Keratinocyte (primary cell): ENCODE measurements at regions not wholly inside any gene's neighbourhood (a gene's known extent, or its start where the extent isn't known, plus 50 kb on each side); places are given as distances from the start of the nearest gene placed in this dataset.

Experiments
- DNase-seq: peaks from one replicate; pipeline ENCODE4 v3.0.0-alpha.2; 2011; ENCODE audit warnings: low read depth, missing footprints, low spot score
- FAIRE-seq: peaks from 2 replicates; lab custom pipeline; 2011; peaks lifted over from hg19 to GRCh38; lab: Jason Lieb, UNC
- H2AFZ ChIP-seq: 2 replicates; pipeline ENCODE4 v1.6.0; 2012; ENCODE audit warnings: low read length, control low read depth, inconsistent platforms; ENCODE audit not compliant: control insufficient read depth
- H3K27ac ChIP-seq: 2 replicates; pipeline ENCODE4 v1.5.1; 2011; ENCODE audit warnings: low read length; ENCODE audit not compliant: control insufficient read depth, insufficient read depth
- H3K27me3 ChIP-seq: 3 replicates; pipeline ENCODE4 v1.6.0; 2011; ENCODE audit warnings: low read length; ENCODE audit not compliant: control insufficient read depth, insufficient read depth; ENCODE audit errors: extremely low read depth
- H3K36me3 ChIP-seq, 2 experiments: 2 replicates in 1 of 2; 3 replicates in 1 of 2; pipeline ENCODE4 v1.5.1; 2011; ENCODE audit warnings: low read length in 2 of 2, mild to moderate bottlenecking in 1 of 2; ENCODE audit not compliant: control insufficient read depth in 2 of 2, insufficient read depth in 2 of 2; ENCODE audit errors: extremely low read depth in 1 of 2
- H3K4me1 ChIP-seq: 3 replicates; pipeline ENCODE4 v1.5.1; 2011; ENCODE audit warnings: low read length; ENCODE audit not compliant: control insufficient read depth, insufficient read depth; ENCODE audit errors: extremely low read depth
- H3K4me2 ChIP-seq: 3 replicates; pipeline ENCODE4 v1.6.0; 2011; ENCODE audit warnings: low read depth, low read length; ENCODE audit not compliant: control insufficient read depth, insufficient read depth; ENCODE audit errors: extremely low read depth
- H3K4me3 ChIP-seq, 3 experiments: fragments of 200-600 bp in 1 of 3; sonication (generic) in 1 of 3; 2 replicates in 2 of 3; 3 replicates in 1 of 3; pipeline ENCODE4 v1.5.1; 2011 to 2016; ENCODE audit warnings: low read length in 3 of 3, mild to moderate bottlenecking in 3 of 3, control low read depth in 2 of 3, inconsistent platforms in 1 of 3, low read depth in 1 of 3, mixed read lengths in 1 of 3, mixed run types in 1 of 3, moderate library complexity in 1 of 3; ENCODE audit not compliant: control insufficient read depth in 2 of 3, insufficient read depth in 2 of 3; ENCODE audit errors: extremely low read depth in 1 of 3
- H3K79me2 ChIP-seq: 2 replicates; pipeline ENCODE4 v1.6.0; 2012; ENCODE audit warnings: low read length; ENCODE audit not compliant: control insufficient read depth, insufficient read depth
- H3K9ac ChIP-seq: 3 replicates; pipeline ENCODE4 v1.6.0; 2011; ENCODE audit warnings: low read length; ENCODE audit not compliant: control insufficient read depth, insufficient read depth; ENCODE audit errors: extremely low read depth
- H3K9me1 ChIP-seq: 3 replicates; pipeline ENCODE4 v1.6.0; 2011; ENCODE audit warnings: low read length; ENCODE audit not compliant: control insufficient read depth, insufficient read depth; ENCODE audit errors: extremely low read depth
- H3K9me3 ChIP-seq: 2 replicates; pipeline ENCODE4 v1.5.1; 2012; ENCODE audit warnings: low read depth, low read length; ENCODE audit not compliant: control insufficient read depth
- H4K20me1 ChIP-seq: 3 replicates; pipeline ENCODE4 v1.6.0; 2011; ENCODE audit warnings: low read length; ENCODE audit not compliant: control insufficient read depth, insufficient read depth; ENCODE audit errors: extremely low read depth
- EZH2 ChIP-seq: IDR thresholded peaks from one replicate; pipeline ENCODE4 v1.6.1; 2012; ENCODE audit warnings: inconsistent platforms, mild to moderate bottlenecking, low read length, moderate library complexity
- dilution Hi-C: fragments of 300-500 bp; cut with MboI; formaldehyde crosslinking; loops from one replicate; pipeline ENCODE4 v1.7.0; 2020; ENCODE audit warnings: low sequenced_read_pairs; ENCODE audit not compliant: extremely low pct_ligation_motif_present
- TF ChIP-seq, protein P1 (sequence below), 3 experiments: IDR thresholded peaks in 1 of 3; conservative IDR thresholded peaks in 1 of 3; optimal IDR thresholded peaks in 1 of 3; 2 replicates in 2 of 3; 3 replicates in 1 of 3; pipeline versions ENCODE3 to v1.5.1; 2011; ENCODE audit warnings: low read length in 3 of 3, mild to moderate bottlenecking in 3 of 3, moderate library complexity in 2 of 3, control low read depth in 1 of 3, inconsistent platforms in 1 of 3; ENCODE audit not compliant: insufficient read depth in 2 of 3; ENCODE audit errors: extremely low read depth in 1 of 3

DNA sequence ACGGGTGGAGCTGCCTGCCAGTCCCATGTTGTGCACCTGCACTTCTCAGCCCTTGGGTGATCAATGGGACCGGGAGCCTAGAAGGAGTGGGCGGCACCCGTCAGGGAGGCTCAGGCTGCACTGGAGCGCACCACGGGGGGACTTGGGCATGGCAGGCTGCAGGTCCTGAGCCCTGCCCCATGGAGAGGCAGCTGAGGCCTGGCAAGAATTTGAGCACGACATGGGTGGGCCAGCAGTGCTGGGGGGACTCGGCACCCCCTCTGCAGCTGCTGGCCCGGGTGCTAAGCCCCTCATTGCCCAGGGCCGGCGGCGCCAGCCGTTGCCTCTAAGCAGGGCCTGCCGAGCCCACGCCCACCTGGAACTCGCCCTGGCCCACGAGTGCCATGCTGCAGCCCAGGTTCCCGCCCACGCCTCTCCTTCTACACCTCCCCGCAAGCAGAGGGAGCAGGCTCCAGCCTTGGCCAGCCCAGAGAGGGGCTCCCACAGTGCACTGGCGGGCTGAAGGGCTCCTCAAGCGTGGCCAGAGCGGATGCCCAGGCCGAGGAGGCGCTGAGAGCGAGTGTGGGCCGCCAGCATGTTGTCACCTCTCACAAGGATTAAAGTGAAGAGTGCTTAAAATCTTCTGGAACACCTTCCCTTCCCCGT is 372.0 kb downstream of the ETS1 start:
- Histone ChIP-seq H3K27ac (no peak overlapping the region), H3K79me2 (no peaks in the 10 kb centered on the region), H3K9me1 (no peaks in the 10 kb centered on the region), H4K20me1 (no peaks in the 10 kb centered on the region), H2AFZ (no peak overlapping the region), H3K9ac (no peak overlapping the region), H3K9me3 (no peaks in the 10 kb centered on the region), H3K4me1 (peaks cover 13% of the 10 kb centered on the region), H3K36me3 (no peaks in the 10 kb centered on the region), H3K27me3 (no peaks in the 10 kb centered on the region), H3K4me2 (no peak overlapping the region), H3K4me3 (no peak overlapping the region)
- DNase-seq (no peak), FAIRE-seq (no peak)
- TF ChIP-seq EZH2, result no peak
- TF ChIP-seq, protein P1, sequence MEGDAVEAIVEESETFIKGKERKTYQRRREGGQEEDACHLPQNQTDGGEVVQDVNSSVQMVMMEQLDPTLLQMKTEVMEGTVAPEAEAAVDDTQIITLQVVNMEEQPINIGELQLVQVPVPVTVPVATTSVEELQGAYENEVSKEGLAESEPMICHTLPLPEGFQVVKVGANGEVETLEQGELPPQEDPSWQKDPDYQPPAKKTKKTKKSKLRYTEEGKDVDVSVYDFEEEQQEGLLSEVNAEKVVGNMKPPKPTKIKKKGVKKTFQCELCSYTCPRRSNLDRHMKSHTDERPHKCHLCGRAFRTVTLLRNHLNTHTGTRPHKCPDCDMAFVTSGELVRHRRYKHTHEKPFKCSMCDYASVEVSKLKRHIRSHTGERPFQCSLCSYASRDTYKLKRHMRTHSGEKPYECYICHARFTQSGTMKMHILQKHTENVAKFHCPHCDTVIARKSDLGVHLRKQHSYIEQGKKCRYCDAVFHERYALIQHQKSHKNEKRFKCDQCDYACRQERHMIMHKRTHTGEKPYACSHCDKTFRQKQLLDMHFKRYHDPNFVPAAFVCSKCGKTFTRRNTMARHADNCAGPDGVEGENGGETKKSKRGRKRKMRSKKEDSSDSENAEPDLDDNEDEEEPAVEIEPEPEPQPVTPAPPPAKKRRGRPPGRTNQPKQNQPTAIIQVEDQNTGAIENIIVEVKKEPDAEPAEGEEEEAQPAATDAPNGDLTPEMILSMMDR (optimal IDR thresholded peaks at IDR 0.05 in 1 of 3, IDR thresholded peaks at IDR 0.05 in 1 of 3, conservative IDR thresholded peaks at IDR 0.05 in 1 of 3; ENCODE audit: extremely low read depth in 1 of 3, insufficient read depth in 2 of 3, low read length in 3 of 3), result no peak
- dilution Hi-C loops, result no loop called here

DNA sequence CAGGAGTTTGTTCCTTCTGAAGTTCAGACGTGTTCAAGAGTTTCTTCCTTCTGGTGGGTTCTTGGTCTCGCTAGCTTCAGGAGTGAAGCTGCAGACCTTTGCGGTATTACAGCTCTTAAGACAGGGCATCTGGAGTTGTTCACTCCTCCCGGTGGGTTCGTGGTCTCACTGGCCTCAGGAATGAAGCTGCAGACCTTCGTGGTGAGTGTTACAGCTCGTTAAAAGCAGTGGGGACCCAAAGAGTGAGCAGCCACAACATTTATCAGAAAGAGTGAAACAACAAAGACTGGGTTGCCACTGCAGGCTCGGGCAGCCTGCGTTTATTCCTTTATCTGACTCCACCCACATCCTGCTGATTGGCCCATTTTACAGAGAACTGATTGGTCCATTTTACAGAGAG is 373.1 kb downstream of the ETS1 start:
- no peaks in the 10 kb centered on the region for H3K9me1 ChIP-seq
- FAIRE-seq (no peak), DNase-seq (no peak)
- TF ChIP-seq, protein P1 (optimal IDR thresholded peaks at IDR 0.05 in 1 of 3, IDR thresholded peaks at IDR 0.05 in 1 of 3, conservative IDR thresholded peaks at IDR 0.05 in 1 of 3; ENCODE audit: extremely low read depth in 1 of 3, insufficient read depth in 2 of 3, low read length in 3 of 3), result no peak
- no peak for TF ChIP-seq EZH2
- no peak overlapping the region for H2AFZ ChIP-seq
- no peak overlapping the region for H3K4me3 ChIP-seq
- H3K27ac ChIP-seq, result no peak overlapping the region
- H3K79me2 ChIP-seq, result no peaks in the 10 kb centered on the region
- H4K20me1 ChIP-seq, result no peaks in the 10 kb centered on the region
- H3K9ac ChIP-seq, result no peak overlapping the region
- H3K36me3 ChIP-seq, result no peaks in the 10 kb centered on the region
- H3K9me3 ChIP-seq, result no peaks in the 10 kb centered on the region
- no peak overlapping the region for H3K4me2 ChIP-seq
- peaks cover 22% of the 10 kb centered on the region for H3K4me1 ChIP-seq
- dilution Hi-C loops, result no loop called here
- no peaks in the 10 kb centered on the region for H3K27me3 ChIP-seq
